ENCODE measurements at regions not wholly inside any gene's neighbourhood (a gene's known extent, or its start where the extent isn't known, plus 50 kb on each side); places are given as distances from the start of the nearest gene placed in this dataset.

- no peak for DNase-seq
These were observed 228.6 kb upstream of the ID2 start for GRCh38 chr2:8452979-8453903.

- DNase-seq = no peak
These were observed 228.0 kb upstream of the ID2 start for GRCh38 chr2:8453904-8454302.

GRCh38 chr2:8454797-8455196, 227.1 kb upstream of the ID2 start:
- DNase-seq = no peak

GRCh38 chr2:8455236-8456150, 226.4 kb upstream of the ID2 start:
- peak; percentile 28 for DNase-seq

- DNase-seq = peak; percentile 50
These were observed 225.4 kb upstream of the ID2 start for GRCh38 chr2:8456151-8457091.

- peak; percentile 45 for DNase-seq
These were observed 224.8 kb upstream of the ID2 start for GRCh38 chr2:8457092-8457481.

GRCh38 chr2:8457699-8458502, 224.0 kb upstream of the ID2 start:
- no peak for DNase-seq

- DNase-seq = no peak
These were observed 223.1 kb upstream of the ID2 start for GRCh38 chr2:8458503-8459459.

GRCh38 chr2:8459474-8459873, 222.4 kb upstream of the ID2 start:
- no peak for DNase-seq

GRCh38 chr2:8461341-8461740, 220.5 kb upstream of the ID2 start:
- DNase-seq = no peak

- DNase-seq = no peak
These were observed 219.6 kb upstream of the ID2 start for GRCh38 chr2:8462280-8462679.

GRCh38 chr2:8462899-8463648, 218.8 kb upstream of the ID2 start:
- DNase-seq = no peak

GRCh38 chr2:8465560-8465959, 216.3 kb upstream of the ID2 start:
- DNase-seq = no peak

GRCh38 chr2:8469709-8470493, 212.0 kb upstream of the ID2 start:
- no peak for DNase-seq

- DNase-seq = no peak
These were observed 209.1 kb upstream of the ID2 start for GRCh38 chr2:8472545-8473323.

- DNase-seq = no peak
These were observed 206.4 kb upstream of the ID2 start for GRCh38 chr2:8475349-8476031.

Measured in activated T-cell treated with anti-CD3 and anti-CD28 coated beads, Interleukin-2, amount 50 U/mL, for 1 hour (primary cell).